Stimulated activated CD8-positive, alpha-beta memory T cell treated with anti-CD3 and anti-CD28 coated beads, Interleukin-7, amount 100 ng/mL, for 24 hours (primary cell): ENCODE measurements at regions not wholly inside any gene's neighbourhood (a gene's known extent, or its start where the extent isn't known, plus 50 kb on each side); places are given as distances from the start of the nearest gene placed in this dataset.
"Not testable (repeated sequence)": the region's sequence is repeated elsewhere in the genome, so short reads cannot be mapped to it uniquely, and the experiment has no call there.

ENCODE experiments used
- DNase-seq: peaks from one replicate; pipeline ENCODE4 v3.0.0-alpha.2; 2020; ENCODE audit warnings: low read depth

GRCh38 chr6:9292975-9293374, 857.6 kb upstream of the SLC35B3 start:
- DNase-seq = no peak

GRCh38 chr6:9290342-9290741, 855.0 kb upstream of the SLC35B3 start:
- not testable (repeated sequence) for DNase-seq

- DNase-seq = no peak
Observed at GRCh38 chr6:9272671-9273070, 837.3 kb upstream of the SLC35B3 start.

GRCh38 chr6:9266741-9267140, 831.4 kb upstream of the SLC35B3 start:
- no peak for DNase-seq

- no peak for DNase-seq
Observed at GRCh38 chr6:9257215-9257614, 821.9 kb upstream of the SLC35B3 start.

GRCh38 chr6:9254251-9254650, 818.9 kb upstream of the SLC35B3 start:
- DNase-seq = no peak

GRCh38 chr6:9252799-9253198, 817.5 kb upstream of the SLC35B3 start:
- DNase-seq = no peak

- no peak for DNase-seq
Observed at GRCh38 chr6:9250852-9251251, 815.5 kb upstream of the SLC35B3 start.

- DNase-seq = no peak
Observed at GRCh38 chr6:9248133-9248532, 812.8 kb upstream of the SLC35B3 start.

- no peak for DNase-seq
Observed at GRCh38 chr6:9240861-9241260, 805.5 kb upstream of the SLC35B3 start.

- DNase-seq = no peak
Observed at GRCh38 chr6:9236443-9236842, 801.1 kb upstream of the SLC35B3 start.

- DNase-seq = no peak
Observed at GRCh38 chr6:9233686-9234085, 798.3 kb upstream of the SLC35B3 start.

- no peak for DNase-seq
Observed at GRCh38 chr6:9233226-9233625, 797.9 kb upstream of the SLC35B3 start.

- no peak for DNase-seq
Observed at GRCh38 chr6:9225441-9225871, 790.1 kb upstream of the SLC35B3 start.

GRCh38 chr6:9224539-9224938, 789.2 kb upstream of the SLC35B3 start:
- DNase-seq = no peak

- not testable (repeated sequence) for DNase-seq
Observed at GRCh38 chr6:9213717-9214116, 778.4 kb upstream of the SLC35B3 start.

- no peak for DNase-seq
Observed at GRCh38 chr6:9208966-9209365, 773.6 kb upstream of the SLC35B3 start.

GRCh38 chr6:9205645-9206044, 770.3 kb upstream of the SLC35B3 start:
- no peak for DNase-seq

GRCh38 chr6:9204171-9204570, 768.8 kb upstream of the SLC35B3 start:
- DNase-seq = no peak

GRCh38 chr6:9200712-9201111, 765.4 kb upstream of the SLC35B3 start:
- no peak for DNase-seq

- DNase-seq = no peak
Observed at GRCh38 chr6:9197726-9198125, 762.4 kb upstream of the SLC35B3 start.

- no peak for DNase-seq
Observed at GRCh38 chr6:9195322-9195721, 760.0 kb upstream of the SLC35B3 start.

- DNase-seq = no peak
Observed at GRCh38 chr6:9192405-9192909, 757.1 kb upstream of the SLC35B3 start.

- no peak for DNase-seq
Observed at GRCh38 chr6:9186148-9186547, 750.8 kb upstream of the SLC35B3 start.

GRCh38 chr6:9178071-9178470, 742.7 kb upstream of the SLC35B3 start:
- DNase-seq = no peak
